LNCaP clone FGC (cell line): ENCODE measurements at regions not wholly inside any gene's neighbourhood (a gene's known extent, or its start where the extent isn't known, plus 50 kb on each side); places are given as distances from the start of the nearest gene placed in this dataset.

ENCODE experiments used
- DNase-seq: peaks from one replicate; pipeline ENCODE4 v3.0.0-alpha.2; 2011; ENCODE audit warnings: low read depth
- H3K4me3 ChIP-seq: 2 replicates; pipeline ENCODE4 v1.5.1; 2011; ENCODE audit warnings: mild to moderate bottlenecking, low read depth, low read length, control low read depth
- TF ChIP-seq, protein P1 (sequence below): IDR thresholded peaks from 2 replicates; pipeline ENCODE4 v1.5.1; 2012; ENCODE audit warnings: mild to moderate bottlenecking; ENCODE audit not compliant: control insufficient read depth, insufficient read depth; ENCODE audit errors: extremely low read depth

DNA sequence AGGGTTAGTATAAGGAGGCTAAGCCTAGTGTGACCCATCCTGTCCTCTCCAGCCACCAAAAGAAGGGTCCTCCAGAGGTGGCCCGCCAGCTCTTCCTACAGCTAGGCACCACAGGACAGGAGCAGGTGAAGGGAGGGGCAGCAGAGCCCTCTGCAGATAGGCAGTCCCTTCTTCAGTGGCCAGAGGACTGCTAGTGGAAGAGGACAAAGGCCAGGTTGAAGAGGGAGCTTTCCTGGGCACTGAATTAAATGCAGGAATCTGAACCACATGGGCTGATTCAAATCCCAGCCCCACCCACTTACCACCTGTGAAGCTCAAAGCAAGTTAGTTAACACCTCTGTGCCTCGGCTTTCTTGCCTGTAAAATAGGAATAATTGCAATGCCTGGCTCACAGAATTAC is 409.5 kb downstream of the NXPE2 start:
- no peak overlapping the region for H3K4me3 ChIP-seq
- TF ChIP-seq, protein P1, sequence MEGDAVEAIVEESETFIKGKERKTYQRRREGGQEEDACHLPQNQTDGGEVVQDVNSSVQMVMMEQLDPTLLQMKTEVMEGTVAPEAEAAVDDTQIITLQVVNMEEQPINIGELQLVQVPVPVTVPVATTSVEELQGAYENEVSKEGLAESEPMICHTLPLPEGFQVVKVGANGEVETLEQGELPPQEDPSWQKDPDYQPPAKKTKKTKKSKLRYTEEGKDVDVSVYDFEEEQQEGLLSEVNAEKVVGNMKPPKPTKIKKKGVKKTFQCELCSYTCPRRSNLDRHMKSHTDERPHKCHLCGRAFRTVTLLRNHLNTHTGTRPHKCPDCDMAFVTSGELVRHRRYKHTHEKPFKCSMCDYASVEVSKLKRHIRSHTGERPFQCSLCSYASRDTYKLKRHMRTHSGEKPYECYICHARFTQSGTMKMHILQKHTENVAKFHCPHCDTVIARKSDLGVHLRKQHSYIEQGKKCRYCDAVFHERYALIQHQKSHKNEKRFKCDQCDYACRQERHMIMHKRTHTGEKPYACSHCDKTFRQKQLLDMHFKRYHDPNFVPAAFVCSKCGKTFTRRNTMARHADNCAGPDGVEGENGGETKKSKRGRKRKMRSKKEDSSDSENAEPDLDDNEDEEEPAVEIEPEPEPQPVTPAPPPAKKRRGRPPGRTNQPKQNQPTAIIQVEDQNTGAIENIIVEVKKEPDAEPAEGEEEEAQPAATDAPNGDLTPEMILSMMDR = no peak
- DNase-seq = no peak

DNA sequence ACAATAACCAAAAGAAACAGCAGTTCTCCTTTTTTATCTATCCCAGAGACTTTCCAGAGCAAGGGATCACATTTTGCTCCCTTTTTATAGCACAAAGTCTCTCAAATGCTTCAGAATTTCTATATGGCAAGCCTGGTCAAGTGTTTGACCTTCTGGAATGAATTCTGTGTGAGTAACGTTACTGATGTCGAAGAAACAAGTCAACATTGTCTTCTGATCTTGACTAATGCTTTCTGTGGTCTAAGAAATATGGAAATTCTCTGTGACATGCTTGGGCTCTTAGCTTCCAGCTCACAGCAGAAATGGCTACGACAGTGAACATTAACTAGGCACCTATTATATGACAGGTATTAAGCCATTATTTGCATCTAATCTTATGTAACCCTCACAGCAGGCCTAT is 411.7 kb downstream of the CADM1 start:
- TF ChIP-seq, protein P1 = no peak
- no peak overlapping the region for H3K4me3 ChIP-seq
- DNase-seq = no peak

DNA sequence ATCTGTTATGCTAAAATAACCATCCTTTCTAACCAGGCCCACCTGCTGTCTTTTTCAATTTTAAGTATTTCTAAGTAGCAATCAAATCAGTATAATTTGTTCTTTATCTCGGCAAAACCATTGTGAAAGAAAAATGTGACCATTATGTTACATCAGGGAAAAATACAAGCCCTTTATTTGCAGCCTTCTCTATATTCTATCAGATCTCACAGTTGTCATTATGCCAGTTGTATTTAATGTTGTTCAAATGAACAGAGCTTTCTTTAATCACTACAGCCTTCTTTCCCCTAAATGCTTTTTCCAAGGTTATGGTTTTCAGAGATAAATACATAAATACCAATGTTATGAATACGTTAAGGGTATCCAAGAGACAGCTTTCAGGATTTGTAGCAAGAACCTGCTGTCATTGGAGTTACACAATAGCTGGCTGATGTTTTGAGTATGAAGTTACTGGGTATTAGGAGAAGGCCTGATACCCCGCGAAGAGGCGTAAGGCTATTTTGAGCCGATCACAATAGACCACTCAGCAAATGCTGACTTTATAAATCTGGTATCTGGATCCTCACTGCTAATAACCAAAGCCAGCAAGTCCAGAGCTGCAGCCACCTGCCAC is 406.3 kb downstream of the CADM1 start:
- DNase-seq = no peak
- no peak overlapping the region for H3K4me3 ChIP-seq
- TF ChIP-seq, protein P1 = no peak

DNA sequence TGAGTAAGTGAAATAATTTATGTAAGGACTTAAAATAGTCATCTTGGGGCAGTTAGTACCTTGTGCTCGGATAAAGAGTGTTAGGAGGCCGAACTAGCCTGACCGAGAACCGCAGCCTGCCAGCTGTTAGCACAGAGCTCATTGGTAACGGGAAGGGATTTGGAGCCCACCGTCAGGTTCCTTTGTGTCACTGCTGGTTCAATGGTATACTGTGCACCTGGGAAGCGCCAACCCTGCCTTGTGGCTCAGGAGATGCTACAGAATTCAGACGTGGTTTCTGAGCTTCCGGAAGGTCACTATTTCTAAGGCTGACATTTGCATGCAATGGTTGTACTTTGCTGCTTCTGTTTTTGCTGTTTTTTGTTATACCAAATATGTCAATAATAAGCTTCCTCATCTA is 403.5 kb downstream of the CADM1 start:
- no peak for DNase-seq
- no peak overlapping the region for H3K4me3 ChIP-seq
- TF ChIP-seq, protein P1 = no peak

DNA sequence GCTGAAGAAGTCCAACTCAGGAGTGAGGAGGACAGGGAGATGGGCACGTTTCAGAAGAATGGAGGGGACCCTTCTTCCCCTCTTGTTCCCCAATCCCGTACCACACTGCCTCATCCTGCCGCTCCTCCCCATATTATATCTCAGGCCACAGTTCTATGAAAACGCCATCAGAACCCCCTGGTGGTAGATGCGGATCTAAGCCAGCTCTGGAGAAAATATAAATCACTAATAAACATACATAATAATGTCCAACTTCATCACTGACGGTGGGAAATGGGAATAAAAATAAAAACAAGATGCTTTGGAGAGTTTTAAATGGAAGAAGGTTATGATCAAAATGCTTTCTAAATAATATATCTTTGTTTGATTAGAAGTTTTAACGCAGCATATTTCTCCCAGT is 400.3 kb downstream of the CADM1 start:
- no peak overlapping the region for H3K4me3 ChIP-seq
- no peak for DNase-seq
- TF ChIP-seq, protein P1 = no peak

DNA sequence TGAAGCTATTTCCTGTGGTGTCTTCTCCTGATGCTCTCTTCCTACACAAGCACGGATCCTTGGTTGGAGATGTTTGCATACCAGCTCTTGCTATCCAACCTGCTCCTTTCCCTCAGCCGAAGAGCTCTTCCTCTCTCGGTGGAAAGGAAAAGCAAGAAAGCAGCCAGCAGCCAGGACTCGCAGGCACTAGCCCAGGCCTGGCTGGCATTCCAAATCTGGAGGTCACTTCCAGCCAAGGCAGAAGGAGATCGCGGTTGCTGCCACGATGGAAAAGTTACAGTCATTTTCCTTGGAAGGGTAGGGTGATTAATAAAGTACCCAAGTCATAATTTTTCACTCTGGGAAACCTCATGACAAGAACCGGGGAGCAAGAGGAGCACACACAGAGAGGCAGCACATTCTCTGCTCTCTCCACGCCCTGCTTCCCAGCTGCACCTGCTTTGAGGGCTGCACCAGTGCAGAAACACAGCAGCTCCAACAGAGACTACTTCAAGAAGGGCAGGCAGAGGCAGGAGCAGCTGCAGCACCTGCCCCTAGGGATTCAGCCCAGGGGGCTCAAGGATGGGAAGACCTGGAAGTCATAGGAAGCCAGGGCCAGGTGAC is 399.3 kb downstream of the CADM1 start:
- no peak overlapping the region for H3K4me3 ChIP-seq
- TF ChIP-seq, protein P1 = no peak
- no peak for DNase-seq

DNA sequence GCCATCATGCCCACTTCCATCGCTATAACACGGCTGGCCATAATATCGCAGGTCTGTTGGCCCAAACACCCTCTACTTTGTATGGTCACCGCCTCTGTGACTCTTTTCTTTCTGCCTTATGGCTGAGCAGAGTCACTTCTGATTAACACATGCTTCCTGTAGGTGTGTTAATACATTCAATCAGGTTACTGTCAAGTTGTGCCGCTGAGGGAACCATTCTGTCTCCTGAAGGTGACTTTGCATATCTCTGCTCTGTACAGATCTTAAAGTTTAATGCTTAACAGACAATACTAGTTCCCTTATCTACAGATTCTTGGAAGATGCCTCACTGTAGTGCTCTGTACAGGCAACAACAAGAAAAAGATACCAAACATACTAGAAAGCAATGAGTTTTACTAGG is 393.1 kb downstream of the CADM1 start:
- H3K4me3 ChIP-seq = no peak overlapping the region
- no peak for DNase-seq
- TF ChIP-seq, protein P1 = no peak
